ENCODE measurements at regions not wholly inside any gene's neighbourhood (a gene's known extent, or its start where the extent isn't known, plus 50 kb on each side); places are given as distances from the start of the nearest gene placed in this dataset.

- Histone ChIP-seq H3K9me3 (ENCODE audit: low read depth) (no peaks in the 10 kb centered on the region), H3K79me2 (no peaks in the 10 kb centered on the region), H3K4me3 (no peak overlapping the region), H3K4me2 (no peak overlapping the region), H3K27ac (peak overlapping the region; percentile 59), H3K27me3 (no peaks in the 10 kb centered on the region), H3K9me2 (replicated peaks; ENCODE audit: insufficient read depth) (no peaks in the 10 kb centered on the region), H2AFZ (no peak overlapping the region), H3K36me3 (replicated peaks; ENCODE audit: insufficient read depth, low read depth) (no peaks in the 10 kb centered on the region), H4K20me1 (ENCODE audit: insufficient read depth, poor library complexity, severe bottlenecking) (no peaks in the 10 kb centered on the region), H3K4me1 (ENCODE audit: insufficient read depth) (no peaks in the 10 kb centered on the region)
- TF ChIP-seq CTCF (IDR thresholded peaks at IDR 0.05; ENCODE audit: poor library complexity): no peak
- TF ChIP-seq EZH2phosphoT487 (IDR thresholded peaks at IDR 0.05; ENCODE audit: low read depth, severe bottlenecking, unreplicated experiment): no peak
- TF ChIP-seq EZH2 (IDR thresholded peaks at IDR 0.05; ENCODE audit: borderline replicate concordance): no peak
- DNase-seq (ENCODE audit: low spot score): peak; percentile 13
- WGBS (ENCODE audit: low lambda C conversion rate, missing lambda C conversion rate): 93% methylated on average over 1 of the region's 1 CpG
Observed at GRCh38 chr13:90696254-90696653, 651.2 kb upstream of the MIR17HG start.

DNA sequence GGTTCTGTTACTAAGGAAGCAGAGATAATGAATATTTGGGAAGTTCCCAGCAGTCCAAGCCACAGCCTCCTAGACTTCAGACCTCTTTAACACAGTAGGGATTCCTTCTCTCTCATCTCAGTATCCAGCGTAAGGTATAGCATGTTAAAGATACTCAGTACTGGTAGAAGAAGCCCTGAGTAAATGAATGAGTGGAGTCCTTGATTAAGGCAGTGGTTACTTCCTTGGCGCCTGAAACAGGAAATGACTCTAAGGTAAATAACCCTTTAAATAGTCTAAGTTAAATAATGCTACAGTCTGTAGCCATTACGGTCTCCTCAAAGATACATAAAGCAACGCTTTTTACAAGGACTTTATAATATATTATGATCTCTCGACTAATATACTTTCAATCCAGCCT, 650.8 kb upstream of the MIR17HG start:
- Histone ChIP-seq H3K9me2 (replicated peaks; ENCODE audit: insufficient read depth) (no peaks in the 10 kb centered on the region), H4K20me1 (ENCODE audit: insufficient read depth, poor library complexity, severe bottlenecking) (no peaks in the 10 kb centered on the region), H3K27me3 (no peaks in the 10 kb centered on the region), H3K4me1 (ENCODE audit: insufficient read depth) (no peaks in the 10 kb centered on the region), H3K4me2 (no peak overlapping the region), H3K4me3 (no peak overlapping the region), H2AFZ (no peak overlapping the region), H3K36me3 (replicated peaks; ENCODE audit: insufficient read depth, low read depth) (no peaks in the 10 kb centered on the region), H3K27ac (peak overlapping the region; percentile 59), H3K9me3 (ENCODE audit: low read depth) (no peaks in the 10 kb centered on the region), H3K79me2 (no peaks in the 10 kb centered on the region)
- no peak for TF ChIP-seq EZH2 (IDR thresholded peaks at IDR 0.05; ENCODE audit: borderline replicate concordance)
- TF ChIP-seq EZH2phosphoT487 (IDR thresholded peaks at IDR 0.05; ENCODE audit: low read depth, severe bottlenecking, unreplicated experiment): no peak
- no peak for TF ChIP-seq CTCF (IDR thresholded peaks at IDR 0.05; ENCODE audit: poor library complexity)
- DNase-seq (ENCODE audit: low spot score): no peak
- 76% methylated on average over 5 of the region's 5 CpGs for WGBS (ENCODE audit: low lambda C conversion rate, missing lambda C conversion rate)

GRCh38 chr13:90700340-90700739, 647.1 kb upstream of the MIR17HG start:
- Histone ChIP-seq H3K79me2 (no peaks in the 10 kb centered on the region), H3K4me2 (no peak overlapping the region), H3K36me3 (replicated peaks; ENCODE audit: insufficient read depth, low read depth) (no peaks in the 10 kb centered on the region), H3K9me2 (replicated peaks; ENCODE audit: insufficient read depth) (no peaks in the 10 kb centered on the region), H3K27me3 (no peaks in the 10 kb centered on the region), H3K27ac (no peak overlapping the region), H3K4me3 (no peak overlapping the region), H3K4me1 (ENCODE audit: insufficient read depth) (no peaks in the 10 kb centered on the region), H2AFZ (no peak overlapping the region), H4K20me1 (ENCODE audit: insufficient read depth, poor library complexity, severe bottlenecking) (no peaks in the 10 kb centered on the region), H3K9me3 (ENCODE audit: low read depth) (no peaks in the 10 kb centered on the region)
- no peak for TF ChIP-seq CTCF (IDR thresholded peaks at IDR 0.05; ENCODE audit: poor library complexity)
- no peak for TF ChIP-seq EZH2 (IDR thresholded peaks at IDR 0.05; ENCODE audit: borderline replicate concordance)
- no peak for TF ChIP-seq EZH2phosphoT487 (IDR thresholded peaks at IDR 0.05; ENCODE audit: low read depth, severe bottlenecking, unreplicated experiment)
- 100% methylated on average over 1 of the region's 1 CpG for WGBS (ENCODE audit: low lambda C conversion rate, missing lambda C conversion rate)
- DNase-seq (ENCODE audit: low spot score): no peak

DNA sequence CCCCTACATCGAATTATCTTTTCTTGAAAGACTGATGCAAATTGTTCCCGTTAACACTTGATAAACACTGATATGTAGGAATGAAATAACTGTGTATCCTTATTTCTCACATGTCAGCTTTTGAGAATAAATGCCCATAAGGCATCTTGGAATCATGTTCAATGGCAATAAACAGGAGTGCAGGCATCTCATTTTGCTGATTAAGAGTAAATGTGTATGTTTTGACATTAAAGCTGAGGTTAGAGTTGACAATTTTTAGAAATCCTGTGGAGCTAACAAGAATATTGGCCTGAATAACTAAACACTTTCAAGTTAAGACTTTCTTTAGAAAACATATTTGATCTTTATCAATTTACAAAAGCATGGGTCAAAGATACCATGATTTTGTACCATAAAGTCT, 646.2 kb upstream of the MIR17HG start:
- Histone ChIP-seq H3K27ac (no peak overlapping the region), H4K20me1 (ENCODE audit: insufficient read depth, poor library complexity, severe bottlenecking) (no peaks in the 10 kb centered on the region), H3K36me3 (replicated peaks; ENCODE audit: insufficient read depth, low read depth) (no peaks in the 10 kb centered on the region), H2AFZ (no peak overlapping the region), H3K9me3 (ENCODE audit: low read depth) (no peaks in the 10 kb centered on the region), H3K27me3 (no peaks in the 10 kb centered on the region), H3K4me2 (no peak overlapping the region), H3K9me2 (replicated peaks; ENCODE audit: insufficient read depth) (no peaks in the 10 kb centered on the region), H3K4me3 (no peak overlapping the region), H3K79me2 (no peaks in the 10 kb centered on the region), H3K4me1 (ENCODE audit: insufficient read depth) (no peaks in the 10 kb centered on the region)
- no peak for TF ChIP-seq EZH2phosphoT487 (IDR thresholded peaks at IDR 0.05; ENCODE audit: low read depth, severe bottlenecking, unreplicated experiment)
- no peak for TF ChIP-seq CTCF (IDR thresholded peaks at IDR 0.05; ENCODE audit: poor library complexity)
- no peak for TF ChIP-seq EZH2 (IDR thresholded peaks at IDR 0.05; ENCODE audit: borderline replicate concordance)
- no peak for DNase-seq (ENCODE audit: low spot score)
- WGBS (ENCODE audit: low lambda C conversion rate, missing lambda C conversion rate): 90% methylated on average over 2 of the region's 2 CpGs
